Neuronal stem cell (in vitro differentiated cells): ENCODE measurements at regions not wholly inside any gene's neighbourhood (a gene's known extent, or its start where the extent isn't known, plus 50 kb on each side); places are given as distances from the start of the nearest gene placed in this dataset.
"Not testable (repeated sequence)": the region's sequence is repeated elsewhere in the genome, so short reads cannot be mapped to it uniquely, and the experiment has no call there.

Experiments used
- DNase-seq: peaks from one replicate; pipeline ENCODE4 v3.0.0-alpha.2; 2013; ENCODE audit warnings: low spot score
- H2AFZ ChIP-seq: one replicate; pipeline ENCODE4 v1.6.1; 2013; ENCODE audit warnings: mild to moderate bottlenecking, low read length, inconsistent platforms
- H2AK5ac ChIP-seq: 2 replicates; pipeline ENCODE4 v1.6.1; 2013; ENCODE audit warnings: low read depth, mild to moderate bottlenecking, inconsistent platforms, low read length, moderate library complexity, mixed read lengths
- H2BK120ac ChIP-seq: 2 replicates; pipeline ENCODE4 v1.6.1; 2013; ENCODE audit warnings: low read depth, mild to moderate bottlenecking, inconsistent platforms, low read length, moderate library complexity, mixed read lengths
- H2BK12ac ChIP-seq: one replicate; pipeline ENCODE4 v1.6.1; 2013; ENCODE audit warnings: low read length, inconsistent platforms
- H2BK15ac ChIP-seq: 2 replicates; pipeline ENCODE4 v1.6.1; 2013; ENCODE audit warnings: mild to moderate bottlenecking, low read length, inconsistent platforms, mixed read lengths
- H2BK5ac ChIP-seq: one replicate; pipeline ENCODE4 v1.6.1; 2013; ENCODE audit warnings: inconsistent platforms, mild to moderate bottlenecking, low read length, moderate library complexity
- H3K14ac ChIP-seq: one replicate; pipeline ENCODE4 v1.6.1; 2013; ENCODE audit warnings: low read length, inconsistent platforms
- H3K18ac ChIP-seq: 2 replicates; pipeline ENCODE4 v1.6.1; 2013; ENCODE audit warnings: low read length, inconsistent platforms
- H3K23ac ChIP-seq: 2 replicates; pipeline ENCODE4 v1.6.1; 2013; ENCODE audit warnings: low read depth, mild to moderate bottlenecking, mixed read lengths, low read length, inconsistent platforms; ENCODE audit not compliant: poor library complexity
- H3K27ac ChIP-seq: replicated peaks from 3 replicates; pipeline ENCODE4 v1.5.1; 2013; ENCODE audit warnings: low read length, inconsistent platforms
- H3K27me3 ChIP-seq, 3 experiments: 2 replicates each; pipeline ENCODE4 v1.6.1; 2013; ENCODE audit warnings: low read length in 3 of 3, mild to moderate bottlenecking in 2 of 3, inconsistent platforms in 1 of 3, low read depth in 1 of 3, mixed read lengths in 1 of 3, moderate library complexity in 1 of 3; ENCODE audit not compliant: control insufficient read depth in 3 of 3, insufficient read depth in 3 of 3
- H3K36me3 ChIP-seq, 2 donors: replicated peaks in 1 of 2; 2 replicates each; pipeline ENCODE4 v1.6.1; 2013; ENCODE audit warnings: low read length in 2 of 2; ENCODE audit not compliant: control insufficient read depth in 2 of 2, insufficient read depth in 2 of 2
- H3K4ac ChIP-seq: 2 replicates; pipeline ENCODE4 v1.6.1; 2013; ENCODE audit warnings: inconsistent platforms, mild to moderate bottlenecking, low read length, moderate library complexity
- H3K4me1 ChIP-seq, 2 donors: 1 replicate in 1 of 2; 2 replicates in 1 of 2; pipeline ENCODE4 v1.6.1; 2013; ENCODE audit warnings: low read length in 2 of 2, low read depth in 1 of 2; ENCODE audit not compliant: control insufficient read depth in 2 of 2, insufficient read depth in 1 of 2
- H3K4me2 ChIP-seq: one replicate; pipeline ENCODE4 v1.6.1; 2013; ENCODE audit warnings: mild to moderate bottlenecking, low read length, inconsistent platforms; ENCODE audit not compliant: insufficient read depth, poor library complexity, severe bottlenecking
- H3K4me3 ChIP-seq, 2 donors: 2 replicates each; pipeline ENCODE4 v1.5.1; 2013; ENCODE audit warnings: low read length in 2 of 2, mild to moderate bottlenecking in 2 of 2, inconsistent platforms in 1 of 2, moderate library complexity in 1 of 2
- H3K79me1 ChIP-seq: one replicate; pipeline ENCODE4 v1.6.1; 2013; ENCODE audit warnings: low read depth, mild to moderate bottlenecking, inconsistent platforms, low read length, moderate library complexity
- H3K9ac ChIP-seq: one replicate; pipeline ENCODE4 v1.6.1; 2013; ENCODE audit warnings: mild to moderate bottlenecking, low read depth, low read length, inconsistent platforms; ENCODE audit not compliant: poor library complexity
- H3K9me3 ChIP-seq, 2 donors: replicated peaks in 1 of 2; 2 replicates each; pipeline versions ENCODE3 to v1.6.1; 2013; ENCODE audit warnings: low read length in 2 of 2, mild to moderate bottlenecking in 2 of 2, inconsistent platforms in 1 of 2, low read depth in 1 of 2, mixed read lengths in 1 of 2, moderate library complexity in 1 of 2; ENCODE audit not compliant: control insufficient read depth in 2 of 2, insufficient read depth in 1 of 2
- H4K8ac ChIP-seq: one replicate; pipeline ENCODE4 v1.6.1; 2013; ENCODE audit warnings: low read depth, mild to moderate bottlenecking, inconsistent platforms, low read length, moderate library complexity
- H4K91ac ChIP-seq: one replicate; pipeline ENCODE4 v1.6.1; 2013; ENCODE audit warnings: low read length, low read depth, mild to moderate bottlenecking, inconsistent platforms; ENCODE audit not compliant: poor library complexity
- WGBS, 2 donors: extraction: QIAGEN DNeasy Blood & Tissue Kit; methylation state at CpG; one replicate each; pipeline ENCODE4 v1.1.7; 2013; ENCODE audit warnings: missing lambda C conversion rate in 2 of 2, mixed read lengths in 1 of 2; ENCODE audit not compliant: insufficient read length in 2 of 2, insufficient replicate concordance in 1 of 2; ENCODE audit errors: extremely low coverage in 2 of 2; 5-methylcytosine and 5-hydroxymethylcytosine counted together

- not testable (repeated sequence) for H4K8ac ChIP-seq, H3K14ac ChIP-seq, H4K91ac ChIP-seq, H3K4me2 ChIP-seq, H2BK15ac ChIP-seq, H2AK5ac ChIP-seq, H3K36me3 ChIP-seq, H3K9ac ChIP-seq, H3K4me3 ChIP-seq, H3K4ac ChIP-seq, H2BK120ac ChIP-seq, H2BK5ac ChIP-seq, H3K4me1 ChIP-seq, H2AFZ ChIP-seq, H2BK12ac ChIP-seq, H3K79me1 ChIP-seq, H3K27ac ChIP-seq, H3K27me3 ChIP-seq, DNase-seq, H3K18ac ChIP-seq
- H3K23ac ChIP-seq: peak overlapping the region; percentile 44
- WGBS, 2 donors: no CpG with 5 or more reads among the region's 3 CpGs
- peaks cover 0 to 21% of the 10 kb centered on the region in 2 donors for H3K9me3 ChIP-seq
These were observed 3949.4 kb upstream of the OR11H1 start for GRCh38 chr22:11578551-11578950.

- H3K4ac ChIP-seq, H2AK5ac ChIP-seq, H3K4me3 ChIP-seq, H3K9ac ChIP-seq, H3K27ac ChIP-seq, H2AFZ ChIP-seq, H2BK12ac ChIP-seq, H2BK15ac ChIP-seq, H3K4me1 ChIP-seq, DNase-seq, H3K4me2 ChIP-seq, H3K36me3 ChIP-seq, H3K23ac ChIP-seq, H2BK5ac ChIP-seq, H3K9me3 ChIP-seq, H3K79me1 ChIP-seq, H3K27me3 ChIP-seq, H3K18ac ChIP-seq, H2BK120ac ChIP-seq, H4K8ac ChIP-seq, H3K14ac ChIP-seq, H4K91ac ChIP-seq: not testable (repeated sequence)
- no CpG with 5 or more reads among the region's 4 CpGs for WGBS, 2 donors
These were observed 3945.9 kb upstream of the OR11H1 start for GRCh38 chr22:11582048-11582447.

- not testable (repeated sequence) for H2BK5ac ChIP-seq, H3K4ac ChIP-seq, H2BK15ac ChIP-seq, H3K27ac ChIP-seq, H2BK12ac ChIP-seq, H3K4me1 ChIP-seq, H3K23ac ChIP-seq, H3K79me1 ChIP-seq, H3K9ac ChIP-seq, H3K4me2 ChIP-seq, H3K18ac ChIP-seq, H3K27me3 ChIP-seq, H2AFZ ChIP-seq, DNase-seq, H3K9me3 ChIP-seq, H3K14ac ChIP-seq, H4K91ac ChIP-seq, H2BK120ac ChIP-seq, H4K8ac ChIP-seq, H3K4me3 ChIP-seq, H3K36me3 ChIP-seq, H2AK5ac ChIP-seq
- WGBS, 2 donors: no CpG with 5 or more reads among the region's 4 CpGs
These were observed 3943.8 kb upstream of the OR11H1 start for GRCh38 chr22:11584231-11584630.

- not testable (repeated sequence) for H2BK120ac ChIP-seq, H2AFZ ChIP-seq, H4K91ac ChIP-seq, H3K36me3 ChIP-seq, DNase-seq, H3K4me2 ChIP-seq, H3K9me3 ChIP-seq, H3K9ac ChIP-seq, H3K23ac ChIP-seq, H4K8ac ChIP-seq, H2BK12ac ChIP-seq, H2BK5ac ChIP-seq, H3K4ac ChIP-seq, H3K27me3 ChIP-seq, H2BK15ac ChIP-seq, H3K14ac ChIP-seq, H3K27ac ChIP-seq, H3K18ac ChIP-seq, H3K79me1 ChIP-seq, H2AK5ac ChIP-seq, H3K4me1 ChIP-seq
- peak overlapping the region in 1 of 2 donors; percentile 58 for H3K4me3 ChIP-seq
- no CpG with 5 or more reads among the region's 4 CpGs for WGBS, 2 donors
These were observed 3933.4 kb upstream of the OR11H1 start for GRCh38 chr22:11594552-11594951.
